ENCODE measurements at regions not wholly inside any gene's neighbourhood (a gene's known extent, or its start where the extent isn't known, plus 50 kb on each side); places are given as distances from the start of the nearest gene placed in this dataset.

GRCh38 chr20:23299673-23300050, 50.9 kb upstream of the NXT1 start (continued):
- TF ChIP-seq RELB (IDR thresholded peaks at IDR 0.05; ENCODE audit: low read depth) (no peak), NR2C1 (IDR thresholded peaks at IDR 0.05) (no peak), RFX5 (IDR thresholded peaks at IDR 0.05; ENCODE audit: low read depth, low read length) (no peak)

GRCh38 chr20:23298926-23299672, 51.5 kb upstream of the NXT1 start:
- TF ChIP-seq CHD4 (IDR thresholded peaks at IDR 0.05) (no peak), NR2C1 (IDR thresholded peaks at IDR 0.05) (no peak), BCL11A (IDR thresholded peaks at IDR 0.05; ENCODE audit: low read depth, low read length) (no peak), ATF7 (IDR thresholded peaks at IDR 0.05; ENCODE audit: low read depth) (no peak), RAD51 (IDR thresholded peaks at IDR 0.05) (no peak)
- H3K79me2 ChIP-seq (ENCODE audit: control insufficient read depth, insufficient read depth, low read length), result no peaks in the 10 kb centered on the region
- no peaks in the 10 kb centered on the region for H3K4me1 ChIP-seq (ENCODE audit: control insufficient read depth, insufficient read depth, low read length)
- in situ Hi-C loops (cut with MboI), result no loop called here
- intact Hi-C loops (cut with micrococcal nuclease; ENCODE audit: unreplicated experiment), result no loop called here
- H3K27ac ChIP-seq (ENCODE audit: control insufficient read depth, insufficient read depth), result no peak overlapping the region
- H2AFZ ChIP-seq (ENCODE audit: control insufficient read depth, low read depth, low read length), result no peak overlapping the region
- H3K9me3 ChIP-seq (replicated peaks; ENCODE audit: control insufficient read depth, insufficient read depth, low read length), result no peaks in the 10 kb centered on the region
- SMC1A ChIA-PET (ENCODE audit: uncharacterized antibody, unreplicated experiment), result no interaction called here
- RAD21 ChIA-PET (ENCODE audit: unreplicated experiment), result no interaction called here
- FAIRE-seq, result no peak
- peaks cover 0 to 2% of the 10 kb centered on the region in 2 experiments; a peak in 1 of 4 replicates for H3K27me3 ChIP-seq (replicated peaks in 1 of 2; ENCODE audit: control insufficient read depth in 2 of 2, insufficient read depth in 2 of 2, low read length in 1 of 2)
- no peak for ATAC-seq
- H3K4me2 ChIP-seq (ENCODE audit: control insufficient read depth, insufficient read depth), result no peak overlapping the region
- H4K20me1 ChIP-seq (ENCODE audit: control insufficient read depth, insufficient read depth), result no peaks in the 10 kb centered on the region
- POLR2A ChIA-PET, result no interaction called here
- H3K9ac ChIP-seq (ENCODE audit: control insufficient read depth, insufficient read depth, low read length), result no peak overlapping the region
- H3K36me3 ChIP-seq (ENCODE audit: control insufficient read depth in 2 of 2, insufficient read depth in 2 of 2, low read length in 1 of 2), result no peaks in the 10 kb centered on the region
- no TSS peak for BruUV-seq (replicated peaks)
- CTCF ChIA-PET, result interaction anchor here (1.0 kb wide), 1 partner anchor 616 kb away, joined by 3 read pairs; no protein-coding TSS in a partner anchor
- no peak overlapping the region for H3K4me3 ChIP-seq
- 45% methylated on average over 6 of the region's 6 CpGs for WGBS (ENCODE audit: insufficient coverage, insufficient replicate concordance, low lambda C conversion rate, missing lambda C conversion rate)
- no peak for DNase-seq (ENCODE audit: low read depth, low spot score)

All from GM12878 (cell line).